ENCODE measurements at regions not wholly inside any gene's neighbourhood (a gene's known extent, or its start where the extent isn't known, plus 50 kb on each side); places are given as distances from the start of the nearest gene placed in this dataset.
A peak's percentile ranks its signal among the peaks of the same experiment; 100 is the strongest.

- no peak for DNase-seq
Measured at GRCh38 chr5:115374057-115374775, 77.8 kb upstream of the CCDC112 start.

GRCh38 chr5:115372146-115372545 is 75.7 kb upstream of the CCDC112 start:
- DNase-seq: no peak

GRCh38 chr5:115369430-115370144 is 73.1 kb upstream of the CCDC112 start:
- no peak for DNase-seq

- no peak for DNase-seq
Measured at GRCh38 chr5:115366223-115366622, 69.8 kb upstream of the CCDC112 start.

GRCh38 chr5:115363879-115364278 is 67.4 kb upstream of the CCDC112 start:
- DNase-seq: no peak

GRCh38 chr5:115360046-115360685 is 63.7 kb upstream of the CCDC112 start:
- DNase-seq: no peak

- DNase-seq: no peak
Measured at GRCh38 chr5:115355767-115356381, 59.4 kb upstream of the CCDC112 start.

- DNase-seq: no peak
Measured at GRCh38 chr5:115355095-115355494, 58.6 kb upstream of the CCDC112 start.

- no peak for DNase-seq
Measured at GRCh38 chr5:115354246-115354645, 57.8 kb upstream of the CCDC112 start.

- DNase-seq: no peak
Measured at GRCh38 chr5:115352571-115352970, 56.1 kb upstream of the CCDC112 start.

GRCh38 chr5:115351356-115352195 is 55.1 kb upstream of the CCDC112 start:
- DNase-seq: no peak

GRCh38 chr5:115350894-115351293 is 54.4 kb upstream of the CCDC112 start:
- DNase-seq: no peak

- DNase-seq: peak; percentile 6
Measured at GRCh38 chr5:115349001-115349817, 52.8 kb upstream of the CCDC112 start.

GRCh38 chr5:115348175-115348574 is 51.7 kb upstream of the CCDC112 start:
- no peak for DNase-seq

All from NCI-H1694 treated with DMSO at 0.1 percent for 48 hours (cell line).